GM12874 (cell line): ENCODE measurements at regions not wholly inside any gene's neighbourhood (a gene's known extent, or its start where the extent isn't known, plus 50 kb on each side); places are given as distances from the start of the nearest gene placed in this dataset.

Experiments used
- TF ChIP-seq, protein P1 (sequence below): IDR thresholded peaks from 2 replicates; pipeline ENCODE4 v1.5.1; 2011; ENCODE audit warnings: low read depth, mild to moderate bottlenecking, control low read depth, low read length, moderate library complexity; ENCODE audit not compliant: insufficient read depth

DNA sequence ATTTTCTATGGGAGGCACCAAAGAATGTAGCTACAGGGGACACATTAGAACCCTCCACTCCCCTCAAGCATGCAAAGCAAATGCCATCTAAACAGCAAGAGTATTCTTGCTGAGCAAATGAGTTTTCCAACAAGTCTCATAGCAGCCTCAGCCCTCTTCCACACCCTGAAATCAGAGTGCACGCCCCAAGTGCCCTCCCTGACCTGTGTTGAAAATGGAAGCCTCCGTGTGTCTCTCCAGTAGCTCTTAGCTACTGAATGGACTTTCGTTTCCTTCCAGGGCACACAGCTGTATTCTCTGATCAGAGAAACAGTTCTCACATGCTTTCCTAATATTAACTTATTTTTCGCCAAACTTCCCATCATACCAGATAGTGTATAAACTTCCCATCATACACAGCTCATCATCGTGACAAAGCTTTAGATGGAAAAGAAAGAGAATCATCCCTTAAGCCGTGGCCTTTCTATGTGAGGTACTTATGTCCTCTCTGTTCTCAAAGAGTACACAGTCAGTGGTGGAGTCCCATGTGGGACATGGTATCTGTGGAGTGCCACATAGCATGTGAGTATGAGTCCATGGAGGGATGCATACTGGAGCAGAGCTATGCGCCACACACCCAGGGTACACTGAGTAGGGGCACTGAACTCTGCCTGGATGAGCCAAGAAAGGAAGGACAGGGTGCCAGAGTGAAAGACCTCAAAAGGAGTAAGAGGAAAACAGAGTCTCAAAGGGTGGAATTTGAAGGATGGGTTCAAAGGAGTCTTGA lies 434.5 kb downstream of the MCTP2 start:
- TF ChIP-seq, protein P1, sequence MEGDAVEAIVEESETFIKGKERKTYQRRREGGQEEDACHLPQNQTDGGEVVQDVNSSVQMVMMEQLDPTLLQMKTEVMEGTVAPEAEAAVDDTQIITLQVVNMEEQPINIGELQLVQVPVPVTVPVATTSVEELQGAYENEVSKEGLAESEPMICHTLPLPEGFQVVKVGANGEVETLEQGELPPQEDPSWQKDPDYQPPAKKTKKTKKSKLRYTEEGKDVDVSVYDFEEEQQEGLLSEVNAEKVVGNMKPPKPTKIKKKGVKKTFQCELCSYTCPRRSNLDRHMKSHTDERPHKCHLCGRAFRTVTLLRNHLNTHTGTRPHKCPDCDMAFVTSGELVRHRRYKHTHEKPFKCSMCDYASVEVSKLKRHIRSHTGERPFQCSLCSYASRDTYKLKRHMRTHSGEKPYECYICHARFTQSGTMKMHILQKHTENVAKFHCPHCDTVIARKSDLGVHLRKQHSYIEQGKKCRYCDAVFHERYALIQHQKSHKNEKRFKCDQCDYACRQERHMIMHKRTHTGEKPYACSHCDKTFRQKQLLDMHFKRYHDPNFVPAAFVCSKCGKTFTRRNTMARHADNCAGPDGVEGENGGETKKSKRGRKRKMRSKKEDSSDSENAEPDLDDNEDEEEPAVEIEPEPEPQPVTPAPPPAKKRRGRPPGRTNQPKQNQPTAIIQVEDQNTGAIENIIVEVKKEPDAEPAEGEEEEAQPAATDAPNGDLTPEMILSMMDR, result no peak

GRCh38 chr15:94666553-94666952 lies 435.2 kb downstream of the MCTP2 start:
- TF ChIP-seq, protein P1, result no peak

- TF ChIP-seq, protein P1, result no peak
Observed at GRCh38 chr15:94667109-94667508, 435.7 kb downstream of the MCTP2 start.

GRCh38 chr15:94670438-94671034 lies 439.2 kb downstream of the MCTP2 start:
- TF ChIP-seq, protein P1, result peak; percentile 36; the same call in 1 of the 2 replicates

- TF ChIP-seq, protein P1, result no peak
Observed at GRCh38 chr15:94671858-94672532, 440.6 kb downstream of the MCTP2 start.

- TF ChIP-seq, protein P1, result no peak
Observed at GRCh38 chr15:94673801-94674200, 442.4 kb downstream of the MCTP2 start.

DNA sequence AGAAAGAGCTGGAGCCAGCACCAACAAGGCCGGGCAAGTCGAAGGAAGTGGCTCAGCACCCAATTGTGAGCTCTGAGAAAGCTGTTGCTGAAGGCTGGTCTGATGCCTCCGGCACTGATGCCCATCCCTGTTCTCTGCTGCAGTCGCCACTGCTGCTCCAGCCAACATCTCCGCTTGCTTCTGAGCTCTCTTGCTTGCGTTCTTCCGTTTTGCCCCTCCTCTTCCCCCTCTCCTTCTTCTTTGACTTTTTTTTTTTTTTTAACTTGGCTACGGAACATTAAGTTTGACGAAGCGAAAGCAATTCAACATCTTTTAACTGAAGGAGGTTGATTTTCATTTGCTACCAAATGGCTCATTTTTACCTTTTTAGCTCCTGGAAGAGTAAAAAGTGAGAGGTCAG lies 442.9 kb downstream of the MCTP2 start:
- TF ChIP-seq, protein P1, result no peak
